Jurkat, Clone E6-1 (cell line): ENCODE measurements at regions not wholly inside any gene's neighbourhood (a gene's known extent, or its start where the extent isn't known, plus 50 kb on each side); places are given as distances from the start of the nearest gene placed in this dataset.

Source experiments
- DNase-seq: peaks from one replicate; pipeline ENCODE4 v3.0.0-alpha.2; 2011; ENCODE audit warnings: low read depth, low spot score
- H3K4me3 ChIP-seq: 2 replicates; pipeline ENCODE4 v1.5.1; 2011; ENCODE audit warnings: mild to moderate bottlenecking, low read length, control low read depth, moderate library complexity

GRCh38 chr16:79716645-79717332 lies 116.3 kb upstream of the MAF start:
- H3K4me3 ChIP-seq: no peak overlapping the region
- no peak for DNase-seq

GRCh38 chr16:79715061-79715460 lies 114.5 kb upstream of the MAF start:
- DNase-seq: no peak

GRCh38 chr16:79714440-79714839 lies 113.9 kb upstream of the MAF start:
- no peak for DNase-seq

More at GRCh38 chr16:79715061-79715460, 114.5 kb upstream of the MAF start:
- H3K4me3 ChIP-seq: no peak overlapping the region

GRCh38 chr16:79713609-79714309 lies 113.2 kb upstream of the MAF start:
- no peak for DNase-seq
- H3K4me3 ChIP-seq: no peak overlapping the region

More at GRCh38 chr16:79714440-79714839, 113.9 kb upstream of the MAF start:
- no peak overlapping the region for H3K4me3 ChIP-seq

GRCh38 chr16:79712276-79712675 lies 111.7 kb upstream of the MAF start:
- no peak overlapping the region for H3K4me3 ChIP-seq
- no peak for DNase-seq

GRCh38 chr16:79707876-79708275 lies 107.3 kb upstream of the MAF start:
- no peak overlapping the region for H3K4me3 ChIP-seq
- DNase-seq: no peak

- no peak overlapping the region for H3K4me3 ChIP-seq
- no peak for DNase-seq
These were observed 102.5 kb upstream of the MAF start for GRCh38 chr16:79703066-79703465.

- DNase-seq: no peak
- H3K4me3 ChIP-seq: no peak overlapping the region
These were observed 97.8 kb upstream of the MAF start for GRCh38 chr16:79698341-79698753.

GRCh38 chr16:79697562-79698112 lies 97.1 kb upstream of the MAF start:
- DNase-seq: no peak
- H3K4me3 ChIP-seq: no peak overlapping the region

- no peak overlapping the region for H3K4me3 ChIP-seq
- no peak for DNase-seq
These were observed 90.5 kb upstream of the MAF start for GRCh38 chr16:79691007-79691406.

GRCh38 chr16:79690159-79690558 lies 89.6 kb upstream of the MAF start:
- no peak overlapping the region for H3K4me3 ChIP-seq

GRCh38 chr16:79687249-79688130 lies 87.0 kb upstream of the MAF start:
- H3K4me3 ChIP-seq: no peak overlapping the region
- no peak for DNase-seq

More at GRCh38 chr16:79690159-79690558, 89.6 kb upstream of the MAF start:
- DNase-seq: no peak

GRCh38 chr16:79685871-79686270 lies 85.3 kb upstream of the MAF start:
- no peak for DNase-seq
- no peak overlapping the region for H3K4me3 ChIP-seq

GRCh38 chr16:79679334-79679733 lies 78.8 kb upstream of the MAF start:
- no peak for DNase-seq
- no peak overlapping the region for H3K4me3 ChIP-seq

- no peak for DNase-seq
These were observed 77.4 kb upstream of the MAF start for GRCh38 chr16:79677799-79678530.

GRCh38 chr16:79673635-79674034 lies 73.1 kb upstream of the MAF start:
- H3K4me3 ChIP-seq: no peak overlapping the region
- DNase-seq: no peak

More at GRCh38 chr16:79677799-79678530, 77.4 kb upstream of the MAF start:
- H3K4me3 ChIP-seq: no peak overlapping the region

- peak; percentile 22 for DNase-seq
- no peak overlapping the region for H3K4me3 ChIP-seq
These were observed 72.0 kb upstream of the MAF start for GRCh38 chr16:79672524-79672923.

- no peak overlapping the region for H3K4me3 ChIP-seq
- DNase-seq: no peak
These were observed 68.0 kb upstream of the MAF start for GRCh38 chr16:79668502-79668901.

GRCh38 chr16:79665970-79666369 lies 65.4 kb upstream of the MAF start:
- no peak for DNase-seq
- H3K4me3 ChIP-seq: no peak overlapping the region
